ENCODE measurements at regions not wholly inside any gene's neighbourhood (a gene's known extent, or its start where the extent isn't known, plus 50 kb on each side); places are given as distances from the start of the nearest gene placed in this dataset.
"Not testable (repeated sequence)": the region's sequence is repeated elsewhere in the genome, so short reads cannot be mapped to it uniquely, and the experiment has no call there.

- no peak for DNase-seq (ENCODE audit: low read depth in 2 of 2)
Observed at GRCh38 chr2:192854031-192854430, 659.3 kb upstream of the TMEFF2 start.

GRCh38 chr2:192828947-192829346 is 634.2 kb upstream of the TMEFF2 start:
- DNase-seq (ENCODE audit: low read depth in 2 of 2) = no peak

- DNase-seq (ENCODE audit: low read depth in 2 of 2) = no peak
Observed at GRCh38 chr2:192828175-192828574, 633.4 kb upstream of the TMEFF2 start.

GRCh38 chr2:192827735-192828134 is 633.0 kb upstream of the TMEFF2 start:
- no peak for DNase-seq (ENCODE audit: low read depth in 2 of 2)

- no peak for DNase-seq (ENCODE audit: low read depth in 2 of 2)
Observed at GRCh38 chr2:192814376-192814775, 619.6 kb upstream of the TMEFF2 start.

GRCh38 chr2:192813341-192813740 is 618.6 kb upstream of the TMEFF2 start:
- no peak for DNase-seq (ENCODE audit: low read depth in 2 of 2)

- DNase-seq (ENCODE audit: low read depth in 2 of 2) = no peak
Observed at GRCh38 chr2:192809173-192809572, 614.4 kb upstream of the TMEFF2 start.

- DNase-seq (ENCODE audit: low read depth in 2 of 2) = no peak
Observed at GRCh38 chr2:192783643-192784042, 588.9 kb upstream of the TMEFF2 start.

GRCh38 chr2:192775459-192776262 is 580.9 kb upstream of the TMEFF2 start:
- no peak for DNase-seq (ENCODE audit: low read depth in 2 of 2)

GRCh38 chr2:192775011-192775410 is 580.3 kb upstream of the TMEFF2 start:
- no peak for DNase-seq (ENCODE audit: low read depth in 2 of 2)

GRCh38 chr2:192773044-192773443 is 578.3 kb upstream of the TMEFF2 start:
- no peak for DNase-seq (ENCODE audit: low read depth in 2 of 2)

GRCh38 chr2:192749611-192750200 is 555.0 kb upstream of the TMEFF2 start:
- DNase-seq (ENCODE audit: low read depth in 2 of 2) = no peak

- DNase-seq (ENCODE audit: low read depth in 2 of 2) = no peak
Observed at GRCh38 chr2:192741889-192742288, 547.2 kb upstream of the TMEFF2 start.

GRCh38 chr2:192735447-192735846 is 540.7 kb upstream of the TMEFF2 start:
- no peak for DNase-seq (ENCODE audit: low read depth in 2 of 2)

- no peak for DNase-seq (ENCODE audit: low read depth in 2 of 2)
Observed at GRCh38 chr2:192729369-192729768, 534.6 kb upstream of the TMEFF2 start.

- DNase-seq (ENCODE audit: low read depth in 2 of 2) = no peak
Observed at GRCh38 chr2:192725991-192726390, 531.3 kb upstream of the TMEFF2 start.

GRCh38 chr2:192719629-192720028 is 524.9 kb upstream of the TMEFF2 start:
- no peak for DNase-seq (ENCODE audit: low read depth in 2 of 2)

GRCh38 chr2:192718340-192718739 is 523.6 kb upstream of the TMEFF2 start:
- no peak for DNase-seq (ENCODE audit: low read depth in 2 of 2)

- no peak for DNase-seq (ENCODE audit: low read depth in 2 of 2)
Observed at GRCh38 chr2:192700934-192701333, 506.2 kb upstream of the TMEFF2 start.

GRCh38 chr2:192697880-192698279 is 503.1 kb upstream of the TMEFF2 start:
- no peak for DNase-seq (ENCODE audit: low read depth in 2 of 2)

- DNase-seq (ENCODE audit: low read depth in 2 of 2) = no peak
Observed at GRCh38 chr2:192696857-192697256, 502.1 kb upstream of the TMEFF2 start.

GRCh38 chr2:192687015-192687414 is 492.3 kb upstream of the TMEFF2 start:
- no peak for DNase-seq (ENCODE audit: low read depth in 2 of 2)

GRCh38 chr2:192682511-192682910 is 487.8 kb upstream of the TMEFF2 start:
- not testable (repeated sequence) for DNase-seq (ENCODE audit: low read depth in 2 of 2)

GRCh38 chr2:192675681-192676080 is 480.9 kb upstream of the TMEFF2 start:
- no peak for DNase-seq (ENCODE audit: low read depth in 2 of 2)
